HEK293 (cell line): ENCODE measurements at regions not wholly inside any gene's neighbourhood (a gene's known extent, or its start where the extent isn't known, plus 50 kb on each side); places are given as distances from the start of the nearest gene placed in this dataset.

ENCODE experiments used
- CTCF ChIA-PET: fragments of 350-600 bp; formaldehyde crosslinking; extraction: SDS; loops from one replicate; lab custom pipeline; 2021; ENCODE audit warnings: antibody characterized with exemption; lab: Yijun Ruan, JAX
- POLR2A ChIA-PET: fragments of 300-600 bp; formaldehyde crosslinking; extraction: SDS; loops from one replicate; lab custom pipeline; 2020; ENCODE audit warnings: antibody characterized with exemption, inconsistent platforms; lab: Yijun Ruan, JAX
- H3K27ac ChIP-seq: fragments of 200-500 bp; sonication (Bioruptor generic); 2 replicates; pipeline ENCODE4 v1.5.1; 2014; ENCODE audit warnings: low read depth, low read length, control low read depth, inconsistent platforms; ENCODE audit errors: extremely low read depth
- H3K36me3 ChIP-seq, 2 experiments: fragments of 200-500 bp in 1 of 2; sonication (Bioruptor generic) in 1 of 2; 1 replicate in 1 of 2; 2 replicates in 1 of 2; pipeline ENCODE4 v1.5.1; 2014 to 2017; ENCODE audit warnings: inconsistent platforms in 2 of 2, low read length in 2 of 2; ENCODE audit not compliant: control insufficient read depth in 2 of 2, insufficient read depth in 1 of 2
- H3K4me1 ChIP-seq: fragments of 200-500 bp; sonication (Bioruptor generic); 2 replicates; pipeline ENCODE4 v1.5.1; 2014; ENCODE audit warnings: mild to moderate bottlenecking, low read length, inconsistent platforms; ENCODE audit not compliant: control insufficient read depth, insufficient read depth
- H3K4me3 ChIP-seq: 2 replicates; pipeline ENCODE4 v1.5.1; 2011; ENCODE audit warnings: low read depth, mild to moderate bottlenecking, control low read depth, low read length, moderate library complexity
- H3K9me3 ChIP-seq: fragments of 200-500 bp; sonication (Bioruptor generic); 2 replicates; pipeline ENCODE4 v1.5.1; 2014; ENCODE audit warnings: low read depth, low read length, inconsistent platforms; ENCODE audit not compliant: control insufficient read depth, insufficient read depth
- GLI2 ChIP-seq: fragments of 450-650 bp; formaldehyde crosslinking; IDR thresholded peaks from 2 replicates; pipeline ENCODE4; 2017; ENCODE audit warnings: missing biosample characterization, missing genetic modification characterization, low read depth, borderline replicate concordance
- GLI4 ChIP-seq: fragments of 450-650 bp; formaldehyde crosslinking; IDR thresholded peaks from 2 replicates; pipeline ENCODE4 v1.5.1; 2016; ENCODE audit warnings: missing biosample characterization, missing genetic modification characterization
- GLIS1 ChIP-seq: fragments of 450-650 bp; formaldehyde crosslinking; IDR thresholded peaks from 2 replicates; pipeline ENCODE4 v1.5.1; 2016; ENCODE audit warnings: missing biosample characterization, missing genetic modification characterization
- KLF1 ChIP-seq: fragments of 450-650 bp; formaldehyde crosslinking; IDR thresholded peaks from 2 replicates; pipeline ENCODE4 v1.5.1; 2016; ENCODE audit warnings: missing biosample characterization, missing genetic modification characterization
- KLF8 ChIP-seq: fragments of 450-650 bp; formaldehyde crosslinking; IDR thresholded peaks from 2 replicates; pipeline ENCODE4 v1.5.1; 2016; ENCODE audit warnings: missing biosample characterization, missing genetic modification characterization
- RBAK ChIP-seq: fragments of 450-650 bp; formaldehyde crosslinking; IDR thresholded peaks from 2 replicates; pipeline ENCODE4 v1.5.1; 2016; ENCODE audit warnings: missing biosample characterization, missing genetic modification characterization
- SP3 ChIP-seq: fragments of 450-650 bp; formaldehyde crosslinking; IDR thresholded peaks from 2 replicates; pipeline ENCODE4 v1.5.1; 2016; ENCODE audit warnings: missing biosample characterization, missing genetic modification characterization
- ZFHX2 ChIP-seq: fragments of 450-650 bp; formaldehyde crosslinking; conservative IDR thresholded peaks from 2 replicates; pipeline ENCODE4 v1.5.1; 2016; ENCODE audit warnings: missing biosample characterization, missing genetic modification characterization
- ZNF146 ChIP-seq: fragments of 450-650 bp; formaldehyde crosslinking; IDR thresholded peaks from 2 replicates; pipeline ENCODE4 v1.5.1; 2016; ENCODE audit warnings: missing biosample characterization, missing genetic modification characterization
- ZNF24 ChIP-seq: fragments of 450-650 bp; formaldehyde crosslinking; IDR thresholded peaks from 2 replicates; pipeline ENCODE4 v1.5.1; 2016; ENCODE audit warnings: missing biosample characterization, missing genetic modification characterization
- ZNF394 ChIP-seq: fragments of 450-650 bp; formaldehyde crosslinking; IDR thresholded peaks from 2 replicates; pipeline ENCODE4 v1.5.1; 2016; ENCODE audit warnings: missing biosample characterization, missing genetic modification characterization, mild to moderate bottlenecking, moderate library complexity, borderline replicate concordance
- ZNF514 ChIP-seq: fragments of 450-650 bp; formaldehyde crosslinking; IDR thresholded peaks from 2 replicates; pipeline ENCODE4 v1.5.1; 2016; ENCODE audit warnings: missing biosample characterization, missing genetic modification characterization
- ZNF660 ChIP-seq: fragments of 450-650 bp; IDR thresholded peaks from 2 replicates; pipeline ENCODE4 v1.5.1; 2018; ENCODE audit warnings: missing biosample characterization, mild to moderate bottlenecking, missing genetic modification characterization
- ZNF707 ChIP-seq: fragments of 450-650 bp; formaldehyde crosslinking; IDR thresholded peaks from 2 replicates; pipeline ENCODE4 v1.5.1; 2016; ENCODE audit warnings: missing biosample characterization, missing genetic modification characterization
- TF ChIP-seq, protein P1 (sequence below): fragments of 450-650 bp; formaldehyde crosslinking; IDR thresholded peaks from 2 replicates; pipeline ENCODE4 v1.5.1; 2016; ENCODE audit warnings: missing biosample characterization, missing genetic modification characterization, borderline replicate concordance
- TF ChIP-seq, protein P2 (sequence below): fragments of 450-650 bp; formaldehyde crosslinking; conservative IDR thresholded peaks from 2 replicates; pipeline ENCODE4 v1.5.1; 2016; ENCODE audit warnings: low read depth, missing biosample characterization, missing genetic modification characterization
- TF ChIP-seq, protein P3 (sequence below): fragments of 450-650 bp; formaldehyde crosslinking; IDR thresholded peaks from 2 replicates; pipeline ENCODE4 v1.5.1; 2016; ENCODE audit warnings: missing biosample characterization, missing genetic modification characterization
- TF ChIP-seq, protein P4 (sequence below): fragments of 450-650 bp; formaldehyde crosslinking; IDR thresholded peaks from 2 replicates; pipeline ENCODE4 v1.5.1; 2016; ENCODE audit warnings: missing biosample characterization, missing genetic modification characterization

DNA sequence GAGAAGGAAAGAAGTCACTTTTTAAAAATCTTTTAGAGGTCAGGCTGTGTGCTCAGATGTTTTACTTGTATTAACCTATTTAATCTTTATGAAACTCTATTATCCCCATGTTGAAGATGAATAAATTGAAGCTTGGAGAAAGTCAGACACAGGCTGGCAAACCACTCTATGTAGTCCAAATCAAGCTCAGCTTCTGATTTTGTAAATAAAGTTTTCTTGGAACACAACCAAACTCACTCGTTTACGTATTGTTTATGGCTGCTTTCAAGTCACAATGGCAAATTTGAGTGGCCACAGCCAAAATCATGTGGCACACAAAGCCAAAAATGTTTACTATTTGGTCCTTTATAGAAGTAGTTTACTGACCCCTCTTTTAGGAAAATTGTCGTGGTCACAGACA lies 596.0 kb upstream of the CDH11 start:
- CTCF ChIA-PET: no interaction called here
- no peak overlapping the region for H3K27ac ChIP-seq
- TF ChIP-seq KLF8 (no peak), ZNF394 (no peak), SP3 (tag by site-specific recombination) (no peak), GLI4 (tag by site-specific recombination) (no peak), ZFHX2 (no peak), ZNF24 (no peak), ZNF146 (tag by site-specific recombination) (no peak), RBAK (tag by site-specific recombination) (no peak), ZNF660 (no peak), KLF1 (tag by site-specific recombination) (no peak), ZNF707 (tag by site-specific recombination) (no peak), ZNF514 (no peak), GLI2 (no peak), GLIS1 (no peak)
- TF ChIP-seq, protein P1, sequence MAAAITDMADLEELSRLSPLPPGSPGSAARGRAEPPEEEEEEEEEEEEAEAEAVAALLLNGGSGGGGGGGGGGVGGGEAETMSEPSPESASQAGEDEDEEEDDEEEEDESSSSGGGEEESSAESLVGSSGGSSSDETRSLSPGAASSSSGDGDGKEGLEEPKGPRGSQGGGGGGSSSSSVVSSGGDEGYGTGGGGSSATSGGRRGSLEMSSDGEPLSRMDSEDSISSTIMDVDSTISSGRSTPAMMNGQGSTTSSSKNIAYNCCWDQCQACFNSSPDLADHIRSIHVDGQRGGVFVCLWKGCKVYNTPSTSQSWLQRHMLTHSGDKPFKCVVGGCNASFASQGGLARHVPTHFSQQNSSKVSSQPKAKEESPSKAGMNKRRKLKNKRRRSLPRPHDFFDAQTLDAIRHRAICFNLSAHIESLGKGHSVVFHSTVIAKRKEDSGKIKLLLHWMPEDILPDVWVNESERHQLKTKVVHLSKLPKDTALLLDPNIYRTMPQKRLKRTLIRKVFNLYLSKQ (tag by site-specific recombination): no peak
- TF ChIP-seq, protein P2, sequence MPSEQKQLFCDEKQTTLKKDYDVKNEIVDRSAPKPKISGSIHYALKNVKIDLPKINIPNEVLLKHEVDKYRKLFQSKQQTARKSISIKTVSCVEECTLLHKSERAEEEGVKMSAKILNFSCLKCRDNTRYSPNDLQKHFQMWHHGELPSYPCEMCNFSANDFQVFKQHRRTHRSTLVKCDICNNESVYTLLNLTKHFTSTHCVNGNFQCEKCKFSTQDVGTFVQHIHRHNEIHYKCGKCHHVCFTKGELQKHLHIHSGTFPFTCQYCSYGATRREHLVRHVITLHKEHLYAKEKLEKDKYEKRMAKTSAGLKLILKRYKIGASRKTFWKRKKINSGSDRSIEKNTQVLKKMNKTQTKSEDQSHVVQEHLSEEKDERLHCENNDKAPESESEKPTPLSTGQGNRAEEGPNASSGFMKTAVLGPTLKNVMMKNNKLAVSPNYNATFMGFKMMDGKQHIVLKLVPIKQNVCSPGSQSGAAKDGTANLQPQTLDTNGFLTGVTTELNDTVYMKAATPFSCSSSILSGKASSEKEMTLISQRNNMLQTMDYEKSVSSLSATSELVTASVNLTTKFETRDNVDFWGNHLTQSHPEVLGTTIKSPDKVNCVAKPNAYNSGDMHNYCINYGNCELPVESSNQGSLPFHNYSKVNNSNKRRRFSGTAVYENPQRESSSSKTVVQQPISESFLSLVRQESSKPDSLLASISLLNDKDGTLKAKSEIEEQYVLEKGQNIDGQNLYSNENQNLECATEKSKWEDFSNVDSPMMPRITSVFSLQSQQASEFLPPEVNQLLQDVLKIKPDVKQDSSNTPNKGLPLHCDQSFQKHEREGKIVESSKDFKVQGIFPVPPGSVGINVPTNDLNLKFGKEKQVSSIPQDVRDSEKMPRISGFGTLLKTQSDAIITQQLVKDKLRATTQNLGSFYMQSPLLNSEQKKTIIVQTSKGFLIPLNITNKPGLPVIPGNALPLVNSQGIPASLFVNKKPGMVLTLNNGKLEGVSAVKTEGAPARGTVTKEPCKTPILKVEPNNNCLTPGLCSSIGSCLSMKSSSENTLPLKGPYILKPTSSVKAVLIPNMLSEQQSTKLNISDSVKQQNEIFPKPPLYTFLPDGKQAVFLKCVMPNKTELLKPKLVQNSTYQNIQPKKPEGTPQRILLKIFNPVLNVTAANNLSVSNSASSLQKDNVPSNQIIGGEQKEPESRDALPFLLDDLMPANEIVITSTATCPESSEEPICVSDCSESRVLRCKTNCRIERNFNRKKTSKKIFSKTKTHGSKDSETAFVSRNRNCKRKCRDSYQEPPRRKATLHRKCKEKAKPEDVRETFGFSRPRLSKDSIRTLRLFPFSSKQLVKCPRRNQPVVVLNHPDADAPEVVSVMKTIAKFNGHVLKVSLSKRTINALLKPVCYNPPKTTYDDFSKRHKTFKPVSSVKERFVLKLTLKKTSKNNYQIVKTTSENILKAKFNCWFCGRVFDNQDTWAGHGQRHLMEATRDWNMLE (tag by site-specific recombination): no peak
- TF ChIP-seq, protein P3, sequence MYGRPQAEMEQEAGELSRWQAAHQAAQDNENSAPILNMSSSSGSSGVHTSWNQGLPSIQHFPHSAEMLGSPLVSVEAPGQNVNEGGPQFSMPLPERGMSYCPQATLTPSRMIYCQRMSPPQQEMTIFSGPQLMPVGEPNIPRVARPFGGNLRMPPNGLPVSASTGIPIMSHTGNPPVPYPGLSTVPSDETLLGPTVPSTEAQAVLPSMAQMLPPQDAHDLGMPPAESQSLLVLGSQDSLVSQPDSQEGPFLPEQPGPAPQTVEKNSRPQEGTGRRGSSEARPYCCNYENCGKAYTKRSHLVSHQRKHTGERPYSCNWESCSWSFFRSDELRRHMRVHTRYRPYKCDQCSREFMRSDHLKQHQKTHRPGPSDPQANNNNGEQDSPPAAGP: no peak
- TF ChIP-seq, protein P4, sequence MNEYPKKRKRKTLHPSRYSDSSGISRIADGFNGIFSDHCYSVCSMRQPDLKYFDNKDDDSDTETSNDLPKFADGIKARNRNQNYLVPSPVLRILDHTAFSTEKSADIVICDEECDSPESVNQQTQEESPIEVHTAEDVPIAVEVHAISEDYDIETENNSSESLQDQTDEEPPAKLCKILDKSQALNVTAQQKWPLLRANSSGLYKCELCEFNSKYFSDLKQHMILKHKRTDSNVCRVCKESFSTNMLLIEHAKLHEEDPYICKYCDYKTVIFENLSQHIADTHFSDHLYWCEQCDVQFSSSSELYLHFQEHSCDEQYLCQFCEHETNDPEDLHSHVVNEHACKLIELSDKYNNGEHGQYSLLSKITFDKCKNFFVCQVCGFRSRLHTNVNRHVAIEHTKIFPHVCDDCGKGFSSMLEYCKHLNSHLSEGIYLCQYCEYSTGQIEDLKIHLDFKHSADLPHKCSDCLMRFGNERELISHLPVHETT (tag by site-specific recombination): no peak
- H3K4me1 ChIP-seq: no peaks in the 10 kb centered on the region
- no peak overlapping the region for H3K4me3 ChIP-seq
- POLR2A ChIA-PET: no interaction called here
- no peaks in the 10 kb centered on the region for H3K9me3 ChIP-seq
- H3K36me3 ChIP-seq: no peaks in the 10 kb centered on the region
